ENCODE measurements at regions not wholly inside any gene's neighbourhood (a gene's known extent, or its start where the extent isn't known, plus 50 kb on each side); places are given as distances from the start of the nearest gene placed in this dataset.
"Not testable (repeated sequence)": the region's sequence is repeated elsewhere in the genome, so short reads cannot be mapped to it uniquely, and the experiment has no call there.

- Histone ChIP-seq H3K9me3 (ENCODE audit: control insufficient read depth in 2 of 2, low read length in 2 of 2) (no peaks in the 10 kb centered on the region), H3K27ac (ENCODE audit: low read length) (no peak overlapping the region), H3K27me3 (ENCODE audit: control insufficient read depth in 1 of 2, insufficient read depth in 2 of 2, low read length in 2 of 2) (no peaks in the 10 kb centered on the region), H3K4me3 (ENCODE audit: low read length in 2 of 2) (no peak overlapping the region), H3K9ac (ENCODE audit: low read length in 2 of 2) (no peak overlapping the region), H3K36me3 (ENCODE audit: control insufficient read depth in 2 of 2, insufficient read depth in 2 of 2, low read length in 2 of 2) (no peaks in the 10 kb centered on the region), H3K4me1 (ENCODE audit: control insufficient read depth, insufficient read depth, low read length) (no peaks in the 10 kb centered on the region)
Observed at GRCh38 chr5:106451998-106452397, 1218.7 kb downstream of the EFNA5 start.

- H3K27ac ChIP-seq (ENCODE audit: low read length): no peak overlapping the region
- H3K9ac ChIP-seq (ENCODE audit: low read length in 2 of 2): no peak overlapping the region
Observed at GRCh38 chr5:106443746-106444145, 1227.0 kb downstream of the EFNA5 start.

GRCh38 chr5:106435185-106435584 is 1235.6 kb downstream of the EFNA5 start:
- Histone ChIP-seq H3K9ac (ENCODE audit: low read length in 2 of 2) (no peak overlapping the region), H3K36me3 (ENCODE audit: control insufficient read depth in 2 of 2, insufficient read depth in 2 of 2, low read length in 2 of 2) (no peaks in the 10 kb centered on the region), H3K4me1 (ENCODE audit: control insufficient read depth, insufficient read depth, low read length) (no peaks in the 10 kb centered on the region), H3K9me3 (ENCODE audit: control insufficient read depth in 2 of 2, low read length in 2 of 2) (no peaks in the 10 kb centered on the region), H3K27me3 (ENCODE audit: control insufficient read depth in 1 of 2, insufficient read depth in 2 of 2, low read length in 2 of 2) (no peaks in the 10 kb centered on the region), H3K4me3 (ENCODE audit: low read length in 2 of 2) (no peak overlapping the region), H3K27ac (ENCODE audit: low read length) (no peak overlapping the region)

More at GRCh38 chr5:106443746-106444145, 1227.0 kb downstream of the EFNA5 start:
- H3K27me3 ChIP-seq (ENCODE audit: control insufficient read depth in 1 of 2, insufficient read depth in 2 of 2, low read length in 2 of 2): no peaks in the 10 kb centered on the region
- no peaks in the 10 kb centered on the region for H3K4me1 ChIP-seq (ENCODE audit: control insufficient read depth, insufficient read depth, low read length)
- no peaks in the 10 kb centered on the region for H3K9me3 ChIP-seq (ENCODE audit: control insufficient read depth in 2 of 2, low read length in 2 of 2)
- H3K4me3 ChIP-seq (ENCODE audit: low read length in 2 of 2): no peak overlapping the region
- H3K36me3 ChIP-seq (ENCODE audit: control insufficient read depth in 2 of 2, insufficient read depth in 2 of 2, low read length in 2 of 2): no peaks in the 10 kb centered on the region

GRCh38 chr5:106430733-106431132 is 1240.0 kb downstream of the EFNA5 start:
- H3K9ac ChIP-seq (ENCODE audit: low read length in 2 of 2); H3K36me3 ChIP-seq (ENCODE audit: control insufficient read depth in 2 of 2, insufficient read depth in 2 of 2, low read length in 2 of 2); H3K4me3 ChIP-seq (ENCODE audit: low read length in 2 of 2); H3K9me3 ChIP-seq (ENCODE audit: control insufficient read depth in 2 of 2, low read length in 2 of 2); H3K27ac ChIP-seq (ENCODE audit: low read length); H3K4me1 ChIP-seq (ENCODE audit: control insufficient read depth, insufficient read depth, low read length); H3K27me3 ChIP-seq (ENCODE audit: control insufficient read depth in 1 of 2, insufficient read depth in 2 of 2, low read length in 2 of 2): not testable (repeated sequence)

- no peaks in the 10 kb centered on the region for H3K4me1 ChIP-seq (ENCODE audit: control insufficient read depth, insufficient read depth, low read length)
- H3K4me3 ChIP-seq (ENCODE audit: low read length in 2 of 2): no peak overlapping the region
- H3K27ac ChIP-seq (ENCODE audit: low read length): no peak overlapping the region
- H3K36me3 ChIP-seq (ENCODE audit: control insufficient read depth in 2 of 2, insufficient read depth in 2 of 2, low read length in 2 of 2): no peaks in the 10 kb centered on the region
- H3K9ac ChIP-seq (ENCODE audit: low read length in 2 of 2): no peak overlapping the region
- no peaks in the 10 kb centered on the region for H3K9me3 ChIP-seq (ENCODE audit: control insufficient read depth in 2 of 2, low read length in 2 of 2)
- H3K27me3 ChIP-seq (ENCODE audit: control insufficient read depth in 1 of 2, insufficient read depth in 2 of 2, low read length in 2 of 2): no peaks in the 10 kb centered on the region
Observed at GRCh38 chr5:106423109-106423897, 1247.4 kb downstream of the EFNA5 start.

- Histone ChIP-seq H3K4me1 (ENCODE audit: control insufficient read depth, insufficient read depth, low read length) (no peaks in the 10 kb centered on the region), H3K27ac (ENCODE audit: low read length) (no peak overlapping the region), H3K27me3 (ENCODE audit: control insufficient read depth in 1 of 2, insufficient read depth in 2 of 2, low read length in 2 of 2) (no peaks in the 10 kb centered on the region), H3K9ac (ENCODE audit: low read length in 2 of 2) (no peak overlapping the region), H3K9me3 (ENCODE audit: control insufficient read depth in 2 of 2, low read length in 2 of 2) (no peaks in the 10 kb centered on the region), H3K36me3 (ENCODE audit: control insufficient read depth in 2 of 2, insufficient read depth in 2 of 2, low read length in 2 of 2) (no peaks in the 10 kb centered on the region), H3K4me3 (ENCODE audit: low read length in 2 of 2) (no peak overlapping the region)
Observed at GRCh38 chr5:106420102-106420501, 1250.6 kb downstream of the EFNA5 start.

- Histone ChIP-seq H3K9ac (ENCODE audit: low read length in 2 of 2) (no peak overlapping the region), H3K4me1 (ENCODE audit: control insufficient read depth, insufficient read depth, low read length) (no peaks in the 10 kb centered on the region), H3K4me3 (ENCODE audit: low read length in 2 of 2) (no peak overlapping the region), H3K27me3 (ENCODE audit: control insufficient read depth in 1 of 2, insufficient read depth in 2 of 2, low read length in 2 of 2) (no peaks in the 10 kb centered on the region), H3K9me3 (ENCODE audit: control insufficient read depth in 2 of 2, low read length in 2 of 2) (no peaks in the 10 kb centered on the region), H3K27ac (ENCODE audit: low read length) (no peak overlapping the region), H3K36me3 (ENCODE audit: control insufficient read depth in 2 of 2, insufficient read depth in 2 of 2, low read length in 2 of 2) (no peaks in the 10 kb centered on the region)
Observed at GRCh38 chr5:106418196-106418595, 1252.5 kb downstream of the EFNA5 start.

- Histone ChIP-seq H3K4me1 (ENCODE audit: control insufficient read depth, insufficient read depth, low read length) (no peaks in the 10 kb centered on the region), H3K9me3 (ENCODE audit: control insufficient read depth in 2 of 2, low read length in 2 of 2) (no peaks in the 10 kb centered on the region), H3K27ac (ENCODE audit: low read length) (no peak overlapping the region), H3K27me3 (ENCODE audit: control insufficient read depth in 1 of 2, insufficient read depth in 2 of 2, low read length in 2 of 2) (no peaks in the 10 kb centered on the region), H3K36me3 (ENCODE audit: control insufficient read depth in 2 of 2, insufficient read depth in 2 of 2, low read length in 2 of 2) (no peaks in the 10 kb centered on the region), H3K4me3 (ENCODE audit: low read length in 2 of 2) (no peak overlapping the region), H3K9ac (ENCODE audit: low read length in 2 of 2) (no peak overlapping the region)
Observed at GRCh38 chr5:106417566-106417965, 1253.2 kb downstream of the EFNA5 start.

GRCh38 chr5:106417163-106417562 is 1253.6 kb downstream of the EFNA5 start:
- no peak overlapping the region for H3K4me3 ChIP-seq (ENCODE audit: low read length in 2 of 2)
- H3K27me3 ChIP-seq (ENCODE audit: control insufficient read depth in 1 of 2, insufficient read depth in 2 of 2, low read length in 2 of 2): no peaks in the 10 kb centered on the region
- no peaks in the 10 kb centered on the region for H3K4me1 ChIP-seq (ENCODE audit: control insufficient read depth, insufficient read depth, low read length)
- no peak overlapping the region for H3K27ac ChIP-seq (ENCODE audit: low read length)
- no peaks in the 10 kb centered on the region for H3K36me3 ChIP-seq (ENCODE audit: control insufficient read depth in 2 of 2, insufficient read depth in 2 of 2, low read length in 2 of 2)
- H3K9me3 ChIP-seq (ENCODE audit: control insufficient read depth in 2 of 2, low read length in 2 of 2): no peaks in the 10 kb centered on the region
- no peak overlapping the region for H3K9ac ChIP-seq (ENCODE audit: low read length in 2 of 2)

- Histone ChIP-seq H3K4me3 (ENCODE audit: low read length in 2 of 2) (no peak overlapping the region), H3K4me1 (ENCODE audit: control insufficient read depth, insufficient read depth, low read length) (no peaks in the 10 kb centered on the region), H3K36me3 (ENCODE audit: control insufficient read depth in 2 of 2, insufficient read depth in 2 of 2, low read length in 2 of 2) (no peaks in the 10 kb centered on the region), H3K27me3 (ENCODE audit: control insufficient read depth in 1 of 2, insufficient read depth in 2 of 2, low read length in 2 of 2) (no peaks in the 10 kb centered on the region), H3K9me3 (ENCODE audit: control insufficient read depth in 2 of 2, low read length in 2 of 2) (no peaks in the 10 kb centered on the region), H3K9ac (ENCODE audit: low read length in 2 of 2) (no peak overlapping the region), H3K27ac (ENCODE audit: low read length) (no peak overlapping the region)
Observed at GRCh38 chr5:106415541-106415940, 1255.2 kb downstream of the EFNA5 start.

GRCh38 chr5:106414342-106414741 is 1256.4 kb downstream of the EFNA5 start:
- Histone ChIP-seq H3K27ac (ENCODE audit: low read length) (no peak overlapping the region), H3K9ac (ENCODE audit: low read length in 2 of 2) (no peak overlapping the region), H3K4me3 (ENCODE audit: low read length in 2 of 2) (no peak overlapping the region), H3K27me3 (ENCODE audit: control insufficient read depth in 1 of 2, insufficient read depth in 2 of 2, low read length in 2 of 2) (no peaks in the 10 kb centered on the region), H3K36me3 (ENCODE audit: control insufficient read depth in 2 of 2, insufficient read depth in 2 of 2, low read length in 2 of 2) (no peaks in the 10 kb centered on the region), H3K4me1 (ENCODE audit: control insufficient read depth, insufficient read depth, low read length) (no peaks in the 10 kb centered on the region), H3K9me3 (ENCODE audit: control insufficient read depth in 2 of 2, low read length in 2 of 2) (no peaks in the 10 kb centered on the region)
